ENCODE measurements at regions not wholly inside any gene's neighbourhood (a gene's known extent, or its start where the extent isn't known, plus 50 kb on each side); places are given as distances from the start of the nearest gene placed in this dataset.

DNA sequence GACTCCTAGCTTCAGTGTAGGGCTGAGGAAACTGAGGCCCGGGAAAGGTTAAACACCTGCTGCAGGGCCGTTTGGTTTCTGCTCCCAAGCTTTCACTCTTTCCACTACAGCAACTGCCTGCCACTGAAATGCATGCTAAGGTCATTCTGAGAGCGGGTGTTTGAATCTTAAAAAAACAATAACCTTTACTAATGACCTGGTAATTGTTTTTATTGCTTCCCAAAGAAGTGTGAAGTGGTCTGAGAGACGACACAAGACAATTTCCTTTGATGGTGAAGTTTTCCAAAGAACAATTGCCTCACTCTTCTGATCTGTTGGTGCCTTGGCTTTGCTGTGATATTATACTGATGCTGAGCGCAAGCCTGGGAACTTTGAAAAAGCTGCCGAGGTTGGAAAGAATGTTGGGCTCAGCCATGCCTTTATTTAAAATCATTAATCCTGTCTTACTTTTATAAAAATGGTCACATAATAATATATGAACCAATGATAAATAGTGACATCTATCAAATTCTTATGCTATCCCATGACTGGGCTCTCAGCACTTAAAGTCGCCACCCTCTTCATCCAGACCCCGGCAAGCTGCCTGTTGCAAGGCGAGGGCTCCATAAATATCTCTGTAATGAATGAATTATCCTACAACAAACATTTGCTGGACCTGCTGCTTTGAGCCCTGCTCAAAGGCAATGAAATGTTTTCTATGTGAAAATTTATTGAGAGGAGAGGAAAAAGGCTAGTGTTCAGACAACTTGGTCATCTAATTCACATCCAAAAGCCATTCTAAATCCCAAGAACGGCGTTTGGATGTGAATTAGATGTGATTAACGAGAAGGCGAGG, 67.8 kb upstream of the SOD3 start:
- TF ChIP-seq CTCF (IDR thresholded peaks at IDR 0.05) (no peak), POLR2A (IDR thresholded peaks at IDR 0.05) (no peak)

All from Peyer's patch (tissue), 4 donors.